ENCODE measurements at regions not wholly inside any gene's neighbourhood (a gene's known extent, or its start where the extent isn't known, plus 50 kb on each side); places are given as distances from the start of the nearest gene placed in this dataset.
"Not testable (repeated sequence)": the region's sequence is repeated elsewhere in the genome, so short reads cannot be mapped to it uniquely, and the experiment has no call there.

GRCh38 chr2:47651296-47651695 is 80.5 kb upstream of the KCNK12 start:
- DNase-seq, result no peak

- DNase-seq, result no peak
These were observed 79.3 kb upstream of the KCNK12 start for GRCh38 chr2:47650001-47650535.

GRCh38 chr2:47645246-47645645 is 74.5 kb upstream of the KCNK12 start:
- no peak for DNase-seq

GRCh38 chr2:47644351-47644750 is 73.6 kb upstream of the KCNK12 start:
- no peak for DNase-seq

- no peak for DNase-seq
These were observed 70.6 kb upstream of the KCNK12 start for GRCh38 chr2:47641366-47641765.

- DNase-seq, result no peak
These were observed 69.6 kb upstream of the KCNK12 start for GRCh38 chr2:47640356-47640755.

- no peak for DNase-seq
These were observed 68.7 kb upstream of the KCNK12 start for GRCh38 chr2:47639467-47639866.

GRCh38 chr2:47638430-47638829 is 67.6 kb upstream of the KCNK12 start:
- DNase-seq, result no peak

- DNase-seq, result no peak
These were observed 65.9 kb upstream of the KCNK12 start for GRCh38 chr2:47636596-47637264.

- no peak for DNase-seq
These were observed 65.4 kb upstream of the KCNK12 start for GRCh38 chr2:47636176-47636575.

- DNase-seq, result no peak
These were observed 62.0 kb upstream of the KCNK12 start for GRCh38 chr2:47632754-47633153.

- peak; percentile 61 to 76 for DNase-seq
These were observed 61.1 kb upstream of the KCNK12 start for GRCh38 chr2:47631792-47632398.

- no peak for DNase-seq
These were observed 60.5 kb upstream of the KCNK12 start for GRCh38 chr2:47631306-47631705.

GRCh38 chr2:47629501-47630460 is 59.0 kb upstream of the KCNK12 start:
- no peak for DNase-seq

- DNase-seq, result no peak
These were observed 58.1 kb upstream of the KCNK12 start for GRCh38 chr2:47628904-47629303.

- no peak for DNase-seq
These were observed 55.9 kb upstream of the KCNK12 start for GRCh38 chr2:47626664-47627063.

GRCh38 chr2:47623140-47623539 is 52.4 kb upstream of the KCNK12 start:
- DNase-seq, result not testable (repeated sequence)

GRCh38 chr2:47620770-47621437 is 50.1 kb upstream of the KCNK12 start:
- no peak for DNase-seq
